ENCODE measurements at regions not wholly inside any gene's neighbourhood (a gene's known extent, or its start where the extent isn't known, plus 50 kb on each side); places are given as distances from the start of the nearest gene placed in this dataset.

DNA sequence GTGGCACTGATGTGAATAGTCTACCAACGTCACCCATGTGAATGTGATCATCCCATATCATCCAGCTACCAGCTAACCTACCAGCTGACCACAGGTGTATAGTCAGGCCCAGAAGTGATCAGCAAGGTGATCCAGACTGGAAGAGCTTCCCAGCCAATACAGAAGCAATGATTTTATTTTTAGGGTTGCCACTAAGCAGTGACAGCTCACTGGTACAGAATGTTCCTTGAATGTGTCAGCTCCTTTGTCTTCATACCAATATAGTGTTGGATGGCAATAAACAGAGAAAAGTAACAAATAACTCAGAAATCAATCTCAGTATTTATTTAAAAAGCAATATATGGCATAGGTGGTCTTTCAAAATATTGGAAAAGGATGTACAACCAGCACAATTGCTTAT, 361.8 kb upstream of the CPEB2 start:
- TF ChIP-seq POLR2A (IDR thresholded peaks at IDR 0.05) (no peak), EP300 (IDR thresholded peaks at IDR 0.05) (no peak)

Data from tibial nerve (tissue), 3 donors.